Activated CD4-positive, alpha-beta T cell treated with anti-CD3 and anti-CD28 coated beads, Interleukin-2, amount 50 U/mL, for 16 hours (primary cell): ENCODE measurements at regions not wholly inside any gene's neighbourhood (a gene's known extent, or its start where the extent isn't known, plus 50 kb on each side); places are given as distances from the start of the nearest gene placed in this dataset.
A peak's percentile ranks its signal among the peaks of the same experiment; 100 is the strongest.

Experiments used
- DNase-seq: peaks from one replicate; pipeline ENCODE4 v3.0.0-alpha.2; 2020

DNA sequence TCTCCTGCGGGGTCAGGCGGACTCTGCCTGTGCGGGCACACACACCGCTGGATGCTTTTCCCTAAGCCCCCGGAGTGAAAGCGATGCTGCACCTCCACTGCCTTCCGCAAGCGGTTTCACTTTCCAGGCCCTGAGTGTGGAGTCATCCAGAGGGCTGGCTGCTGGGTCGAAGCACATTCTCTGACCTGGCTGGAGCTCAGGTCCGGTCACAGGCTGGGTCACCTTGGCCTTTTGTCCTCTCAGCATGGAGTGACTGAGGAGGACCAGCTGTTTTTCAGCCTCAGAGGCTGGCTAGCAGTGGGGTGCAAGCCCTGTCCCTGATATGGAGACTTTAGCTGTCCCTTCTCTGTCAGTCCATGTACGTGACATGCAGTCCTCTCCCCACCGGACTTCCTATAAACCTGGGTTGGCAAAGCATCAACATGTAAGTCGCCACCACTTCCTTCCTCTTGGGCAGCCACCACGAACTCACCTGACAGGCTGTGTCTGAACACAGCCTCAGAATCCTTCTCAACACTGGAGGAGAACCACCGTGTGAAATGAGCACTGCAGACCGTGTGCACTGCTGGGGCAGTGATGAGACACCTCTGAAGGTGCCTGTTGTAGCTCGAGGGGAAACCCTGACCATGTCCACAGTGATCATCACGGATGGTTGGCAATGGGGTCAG, 51.3 kb downstream of the GADD45G start:
- peak; percentile 49 for DNase-seq

DNA sequence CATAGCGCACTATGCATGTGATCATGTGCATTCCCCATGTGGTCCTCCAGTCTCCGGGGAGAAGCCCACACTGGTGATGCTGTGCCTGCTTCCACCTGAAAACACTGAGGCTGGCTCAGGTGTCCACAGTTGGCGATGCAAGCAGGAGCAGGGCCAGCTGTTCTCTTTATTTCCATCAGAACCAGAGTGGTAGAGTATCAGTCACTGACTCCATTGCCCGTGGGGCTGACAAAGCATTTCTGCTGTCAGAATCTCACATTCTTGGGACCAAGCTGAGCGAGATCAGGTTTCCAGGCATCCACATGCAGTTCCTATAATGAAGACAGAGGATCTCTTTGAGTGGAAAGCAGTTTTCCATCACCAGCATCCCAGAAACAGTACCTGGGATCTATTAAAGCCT, 52.5 kb downstream of the GADD45G start:
- no peak for DNase-seq

DNA sequence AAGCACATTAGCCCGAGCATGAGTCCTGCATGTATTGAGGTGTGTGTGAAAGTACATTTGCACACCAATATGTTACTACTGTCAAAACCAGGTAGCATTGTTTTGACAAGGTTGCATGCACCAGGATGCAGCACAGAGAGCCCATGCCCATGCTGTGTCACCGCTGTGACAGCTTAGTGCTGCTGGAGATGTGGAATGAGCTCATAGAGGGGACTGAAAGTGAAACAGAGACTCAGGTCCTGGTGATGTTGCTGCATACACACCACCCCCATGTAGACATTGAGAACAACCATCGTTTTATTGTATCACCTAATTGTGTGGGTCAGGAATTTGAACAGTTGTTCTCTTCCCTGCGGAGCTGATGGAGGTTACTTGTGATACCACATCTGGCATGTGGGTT, 53.0 kb downstream of the GADD45G start:
- DNase-seq, result peak; percentile 55

DNA sequence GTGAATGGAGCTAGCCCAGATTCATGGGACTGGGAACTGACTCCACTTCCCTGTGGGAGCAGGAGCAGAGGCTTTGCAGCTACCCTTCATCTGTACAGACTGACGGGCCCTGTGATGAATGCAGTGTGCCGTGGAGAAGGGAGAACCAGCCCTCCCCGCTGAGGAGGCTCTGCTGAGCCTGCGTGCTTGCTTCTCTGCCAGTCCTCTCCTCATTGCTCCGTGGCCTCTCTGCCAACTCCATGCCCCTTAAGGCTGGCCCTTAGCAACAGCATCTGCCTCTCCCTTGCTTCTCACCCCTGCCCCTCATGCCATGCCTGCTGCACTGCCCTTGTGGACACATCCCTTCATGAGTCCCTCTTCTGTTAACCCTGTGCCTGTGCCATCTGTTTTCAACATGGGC, 53.6 kb downstream of the GADD45G start:
- DNase-seq, result no peak

DNA sequence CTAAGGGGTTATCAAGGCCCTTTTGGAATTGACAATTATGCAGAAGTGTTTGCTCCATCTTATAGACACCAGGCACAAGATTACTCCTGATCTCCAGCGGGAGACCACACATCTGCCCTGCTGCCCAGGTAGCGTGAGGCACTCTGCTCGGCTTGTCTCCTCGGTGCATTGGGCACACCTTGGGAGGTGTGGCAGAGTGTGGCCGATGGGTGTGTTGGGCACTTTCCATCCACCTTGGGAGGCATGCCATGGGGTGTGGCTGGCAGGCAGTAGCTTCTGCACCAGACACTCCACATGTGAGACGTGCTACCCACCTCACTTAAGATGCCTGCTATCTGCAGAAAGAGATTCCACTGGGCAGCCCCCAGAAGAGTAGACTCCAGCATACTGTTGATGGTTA, 54.1 kb downstream of the GADD45G start:
- no peak for DNase-seq

DNA sequence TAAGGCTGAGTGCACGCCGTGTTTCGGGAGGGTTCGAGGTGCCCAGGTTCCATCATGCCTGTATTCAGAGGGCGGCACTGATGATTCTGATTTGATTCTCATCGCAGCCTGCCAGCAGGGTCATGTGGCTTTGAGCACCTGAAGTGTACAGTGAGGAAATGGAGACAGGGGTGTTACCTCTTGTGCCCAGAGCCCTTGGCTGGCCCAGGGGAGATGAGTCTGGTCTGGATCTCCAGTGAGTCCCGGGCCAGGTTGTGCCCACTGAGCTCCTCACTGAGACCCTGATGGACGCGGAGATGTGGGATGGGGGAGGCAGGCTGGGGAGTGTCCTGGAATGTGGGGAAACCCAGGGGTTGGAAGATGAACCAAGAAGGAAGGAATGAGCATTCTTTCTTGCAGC, 54.7 kb downstream of the GADD45G start:
- DNase-seq, result no peak

DNA sequence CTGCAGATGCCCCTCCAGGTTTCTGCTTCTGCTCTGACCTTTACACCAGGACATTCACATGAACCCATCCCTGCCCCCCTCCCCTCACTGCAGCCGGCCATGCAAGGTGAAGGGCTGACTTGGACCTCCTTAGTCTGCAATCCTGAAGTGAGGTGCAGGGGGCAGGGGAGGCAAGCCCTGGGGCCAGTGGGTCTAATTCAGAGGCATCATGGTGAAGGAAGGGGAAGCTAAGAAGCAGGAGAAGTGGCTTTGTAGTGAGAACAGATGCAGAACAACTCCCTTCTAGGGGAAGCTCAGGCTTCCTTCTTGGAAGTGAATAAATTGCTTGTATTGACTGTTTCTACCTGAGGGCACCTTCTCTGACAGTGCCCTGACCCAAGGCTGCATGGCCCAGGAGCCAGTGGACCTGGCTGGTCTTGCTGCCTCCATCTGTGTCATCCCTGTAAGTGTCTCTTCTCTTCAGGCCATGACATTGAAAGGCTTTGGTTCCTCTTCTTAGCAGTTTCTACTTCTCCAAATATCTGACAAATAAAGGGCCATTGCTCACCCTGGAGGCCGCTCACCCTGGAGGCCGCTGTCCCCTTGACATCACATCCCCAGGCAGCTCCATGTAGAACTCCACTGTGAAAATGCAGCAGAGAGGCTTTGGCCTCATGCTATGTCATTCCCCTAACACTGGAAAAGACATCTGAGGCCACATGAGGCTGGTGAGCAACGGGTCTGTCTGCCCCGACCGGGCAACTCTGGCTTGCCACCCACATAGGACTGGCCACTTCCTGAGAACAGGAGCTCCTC, 55.3 kb downstream of the GADD45G start:
- DNase-seq, result no peak

DNA sequence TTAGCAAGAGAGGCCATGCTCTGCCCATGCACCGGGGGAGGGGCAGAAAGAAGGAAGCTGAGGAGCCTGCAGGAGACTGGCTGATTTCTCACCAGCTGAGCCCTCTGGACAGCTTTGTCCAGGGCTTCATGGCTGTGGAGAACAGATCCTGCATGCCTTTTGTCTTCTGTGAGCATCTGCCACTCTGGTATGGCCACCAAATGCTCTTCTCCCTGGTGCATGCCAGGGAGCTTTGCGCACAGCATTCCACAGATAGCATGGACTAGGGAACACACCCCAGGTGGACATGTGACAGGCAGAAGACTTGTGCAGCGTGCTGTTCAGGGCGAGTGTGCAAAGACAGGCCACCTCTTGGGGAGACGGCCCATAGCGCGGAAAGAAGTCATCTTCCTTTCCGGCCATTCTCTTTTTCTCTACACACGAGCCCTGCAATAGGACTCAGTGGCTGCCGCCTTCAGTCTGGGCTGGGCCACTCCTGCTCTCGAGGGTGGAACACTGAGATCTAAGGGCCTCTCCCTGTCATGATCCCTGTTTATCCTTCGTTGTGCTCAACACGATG, 56.7 kb downstream of the GADD45G start:
- DNase-seq, result no peak

DNA sequence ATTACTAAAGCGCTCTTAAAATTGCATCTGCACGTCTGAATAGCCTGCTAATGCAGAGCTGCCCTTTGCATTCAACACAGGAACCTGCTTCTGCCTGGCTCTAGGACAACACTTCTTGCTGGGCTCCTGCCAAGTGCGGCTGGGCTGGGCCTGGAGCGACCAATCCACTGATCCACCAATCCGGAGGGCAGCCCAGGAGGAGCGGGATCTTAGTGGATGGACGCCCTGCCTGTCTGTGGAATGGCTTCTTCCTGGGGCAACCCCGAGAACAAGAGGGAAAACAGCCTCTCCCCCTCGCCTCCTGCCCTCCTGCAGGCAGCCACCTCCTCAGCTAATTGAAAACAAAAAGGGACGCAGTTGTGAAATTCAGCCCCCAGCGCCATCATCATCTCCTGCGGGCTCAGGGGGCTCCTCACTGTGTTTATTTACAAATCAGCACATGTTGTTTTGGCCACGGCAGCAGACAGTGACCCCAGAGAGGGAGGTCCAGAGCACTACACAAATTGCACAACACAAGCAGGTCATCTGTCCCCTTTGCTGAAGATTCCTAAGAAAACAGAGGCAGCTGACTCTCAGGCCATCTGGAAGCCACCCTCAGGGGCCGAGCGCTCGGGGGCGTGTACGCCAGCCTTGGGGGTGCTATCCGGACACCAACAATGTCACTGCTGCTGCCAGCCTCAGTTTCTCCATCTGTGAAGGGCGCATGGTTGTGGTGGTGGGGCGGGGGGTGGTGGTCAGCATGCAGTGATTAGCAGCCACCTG, 57.3 kb downstream of the GADD45G start:
- no peak for DNase-seq

DNA sequence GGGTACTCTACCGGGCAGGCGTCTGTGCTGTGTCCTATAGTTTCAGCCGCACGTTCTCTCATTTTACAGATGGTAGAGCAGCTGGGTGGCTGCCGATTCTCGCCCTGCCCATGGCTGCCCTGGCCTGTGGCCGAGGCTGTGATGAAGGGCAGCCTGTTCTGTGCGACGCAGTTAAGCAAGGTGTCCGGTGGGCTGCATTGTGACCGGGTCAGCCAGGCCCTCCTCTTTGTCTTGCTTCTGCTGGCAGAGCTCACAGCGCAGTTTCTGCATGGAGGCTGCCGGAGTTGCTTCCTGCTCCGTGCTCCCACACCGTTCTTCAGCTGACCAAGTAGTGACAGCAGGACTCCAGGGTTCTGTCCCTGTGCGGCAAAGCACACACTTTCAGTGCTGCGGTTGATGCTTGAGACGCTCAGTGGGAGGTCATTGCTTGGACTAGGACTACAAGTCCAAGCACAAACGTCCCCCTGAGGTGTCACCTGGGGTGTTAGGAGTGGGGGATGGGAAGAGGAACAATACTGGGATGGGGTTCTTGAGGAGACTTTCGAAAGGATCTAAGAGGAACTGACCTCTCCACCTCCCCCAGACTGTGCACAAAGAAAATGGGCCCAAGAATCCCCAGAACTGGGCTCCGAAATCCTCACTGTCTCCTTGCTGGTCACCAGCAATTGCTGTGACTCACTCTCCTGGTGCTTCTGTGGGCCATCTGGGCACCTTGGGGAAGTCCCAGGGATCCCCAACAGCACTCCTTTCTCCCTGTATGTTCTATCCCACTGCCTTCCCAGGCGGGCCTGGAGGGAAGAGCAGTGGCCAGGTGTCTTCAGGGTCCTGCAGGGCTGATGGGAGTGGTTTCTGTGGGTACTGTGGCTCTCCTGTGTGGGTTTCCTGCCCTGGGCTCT, 58.2 kb downstream of the GADD45G start:
- DNase-seq, result no peak

DNA sequence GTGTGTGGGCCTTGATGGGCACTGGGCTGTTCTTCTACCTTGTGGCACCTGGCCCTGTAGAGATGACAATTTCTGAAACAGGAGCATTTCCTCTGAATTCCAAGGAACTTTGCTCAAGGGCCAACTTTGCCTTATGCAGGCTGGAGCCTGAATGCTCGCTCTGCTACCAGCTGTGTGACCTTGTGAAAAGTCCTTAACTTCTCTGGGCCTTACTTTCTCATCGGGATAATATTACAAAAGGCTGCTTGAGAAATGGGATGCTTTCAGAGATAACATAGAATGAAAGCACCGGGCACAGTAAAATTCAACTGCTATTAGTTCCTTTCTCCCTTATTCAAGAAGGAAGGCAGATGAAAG, 58.8 kb downstream of the GADD45G start:
- DNase-seq, result no peak

DNA sequence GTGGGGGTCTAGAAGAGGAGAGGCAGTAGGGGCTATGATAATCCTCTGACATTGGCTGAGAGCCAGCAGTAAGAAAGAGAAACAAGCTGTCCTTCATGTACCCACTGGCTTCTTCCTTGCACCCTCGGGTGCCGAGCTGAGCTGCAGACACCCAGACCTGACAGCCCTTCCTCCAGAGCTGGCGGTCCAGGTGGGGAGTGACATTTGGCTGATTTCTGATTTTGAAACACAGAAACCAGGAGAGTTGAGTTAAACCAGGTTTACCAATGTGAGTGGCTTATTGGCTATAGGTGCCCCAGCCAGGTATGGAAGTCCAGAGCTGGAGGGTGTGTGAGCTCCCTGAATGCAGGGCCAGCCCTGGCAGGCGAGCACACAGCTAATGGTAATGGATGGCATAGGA, 59.2 kb downstream of the GADD45G start:
- no peak for DNase-seq

DNA sequence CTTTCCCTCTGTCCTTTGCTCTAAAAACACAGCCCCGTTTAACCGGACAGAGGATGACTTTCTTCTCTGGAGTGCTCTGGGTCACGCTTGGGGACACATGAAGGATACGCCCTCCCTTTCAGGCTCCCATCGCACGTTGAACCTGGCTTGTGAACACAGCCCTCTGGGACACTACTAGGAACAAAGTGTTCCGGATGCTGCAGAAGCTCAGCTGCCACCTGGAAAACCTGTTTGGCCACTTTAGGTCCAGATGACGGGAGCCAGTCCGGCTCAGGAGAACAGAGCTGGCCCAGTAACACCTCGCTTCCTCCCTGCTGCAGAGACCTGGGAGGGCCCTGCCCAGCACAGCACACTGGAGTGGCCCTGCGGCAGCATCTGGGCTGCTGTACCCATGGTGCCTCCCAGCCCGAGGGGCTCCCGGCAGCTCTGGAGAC, 60.1 kb downstream of the GADD45G start:
- no peak for DNase-seq

DNA sequence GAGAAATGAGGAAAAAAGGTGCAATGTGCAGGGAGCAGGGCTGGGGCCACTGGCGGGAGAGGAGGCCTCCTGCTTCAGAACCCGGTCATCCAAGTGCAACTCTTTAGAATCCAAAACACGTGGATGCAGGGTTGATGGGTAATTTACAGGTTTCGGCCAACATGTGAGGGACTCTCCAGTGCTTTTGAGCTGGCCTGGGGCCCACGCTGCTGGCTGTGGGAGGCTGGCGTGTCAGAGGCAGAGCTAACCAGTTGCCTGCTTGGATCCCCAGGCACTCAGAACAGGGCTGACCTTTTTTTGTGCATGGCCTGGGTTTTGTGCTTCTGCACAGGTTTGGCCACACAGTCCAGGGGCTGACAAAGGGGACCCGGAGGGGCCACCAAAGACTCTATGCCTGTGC, 61.6 kb downstream of the GADD45G start:
- DNase-seq, result no peak

DNA sequence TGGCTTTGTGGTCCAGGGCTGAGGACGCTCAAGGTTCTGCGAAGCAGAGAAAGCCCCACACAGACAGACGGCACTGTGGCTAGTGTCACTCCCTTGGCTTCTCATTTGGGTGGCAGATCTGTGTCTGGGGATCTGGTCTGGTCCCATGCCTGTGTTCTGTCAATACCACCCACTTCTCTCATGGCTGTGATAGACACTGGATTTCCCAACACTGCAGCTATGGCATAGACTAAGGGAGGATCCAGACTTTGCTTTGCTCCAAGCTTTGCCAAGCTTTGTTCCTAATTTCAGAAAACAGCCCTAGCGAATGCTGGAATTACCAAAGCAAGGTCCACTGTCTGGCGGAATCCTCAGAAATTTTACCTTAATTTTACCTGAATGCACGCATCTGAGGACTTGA, 62.1 kb downstream of the GADD45G start:
- DNase-seq, result no peak

DNA sequence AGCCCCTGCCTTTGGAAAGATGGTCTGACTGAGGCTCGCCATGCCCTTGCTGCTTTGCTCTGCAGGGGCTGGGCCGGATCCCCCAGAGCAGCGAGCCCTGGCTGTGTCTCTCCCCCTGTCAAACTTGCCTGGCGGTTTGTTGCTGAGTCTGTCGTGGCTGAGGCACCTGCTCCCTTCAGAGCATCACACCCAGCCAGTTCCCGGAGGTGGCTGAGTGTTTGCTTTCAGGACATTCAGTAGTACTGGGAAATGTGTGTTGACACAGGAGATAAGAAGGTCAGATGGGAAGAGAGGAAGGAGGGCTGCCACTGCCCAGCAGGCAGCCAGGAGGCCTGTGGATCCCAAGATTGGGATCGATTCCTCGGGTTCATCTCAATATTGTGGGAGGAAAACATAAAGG, 62.9 kb downstream of the GADD45G start:
- DNase-seq, result no peak

DNA sequence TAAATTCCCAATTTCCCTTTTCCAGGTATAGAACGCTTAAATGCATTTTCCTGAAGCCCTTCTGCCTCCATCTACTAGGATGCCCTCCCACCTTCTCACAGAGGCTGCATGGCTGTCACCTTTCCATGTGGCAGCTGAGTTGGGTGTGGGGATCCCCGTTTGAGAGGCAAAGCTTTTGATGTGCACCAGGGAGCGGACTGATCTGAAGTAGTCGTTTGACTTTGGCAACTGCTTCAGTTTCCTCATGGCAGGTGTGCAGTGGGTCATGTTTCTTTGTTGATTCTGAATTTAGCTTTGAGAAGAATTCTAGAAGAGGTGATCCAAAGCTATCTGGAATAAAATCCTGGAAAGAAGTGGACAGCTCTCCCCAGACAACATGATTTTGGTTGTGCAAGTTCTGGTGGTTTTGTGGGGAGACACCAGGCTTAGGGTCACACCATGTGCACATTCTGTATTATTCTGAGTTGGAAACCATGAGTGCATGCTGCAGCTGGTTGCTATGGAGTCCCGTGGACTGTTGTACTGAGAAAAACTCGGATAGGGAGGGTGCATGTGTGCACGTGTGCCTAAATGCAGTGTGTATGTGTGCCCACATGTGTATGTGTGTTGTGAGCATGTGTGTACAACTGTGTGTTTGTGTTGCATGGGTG, 63.5 kb downstream of the GADD45G start:
- DNase-seq, result no peak

DNA sequence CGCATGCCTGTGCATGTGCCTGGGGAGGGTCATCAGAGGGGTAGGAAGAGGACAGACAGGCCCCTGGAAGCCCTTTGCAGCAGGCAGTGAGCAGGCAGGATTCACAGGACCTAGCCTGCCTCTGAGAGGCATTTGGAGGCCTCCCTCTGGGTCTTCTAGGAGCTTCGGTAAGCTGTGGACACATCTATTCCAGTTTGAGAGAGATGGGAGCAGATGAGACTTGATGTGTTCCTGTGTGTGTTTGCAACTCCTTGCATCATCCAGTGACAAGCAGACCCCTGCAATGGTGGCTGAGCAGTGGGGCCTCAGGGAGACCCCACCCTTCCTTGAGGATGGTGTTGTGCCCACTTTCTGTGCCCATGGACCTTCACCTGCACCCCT, 64.0 kb downstream of the GADD45G start:
- DNase-seq, result no peak

DNA sequence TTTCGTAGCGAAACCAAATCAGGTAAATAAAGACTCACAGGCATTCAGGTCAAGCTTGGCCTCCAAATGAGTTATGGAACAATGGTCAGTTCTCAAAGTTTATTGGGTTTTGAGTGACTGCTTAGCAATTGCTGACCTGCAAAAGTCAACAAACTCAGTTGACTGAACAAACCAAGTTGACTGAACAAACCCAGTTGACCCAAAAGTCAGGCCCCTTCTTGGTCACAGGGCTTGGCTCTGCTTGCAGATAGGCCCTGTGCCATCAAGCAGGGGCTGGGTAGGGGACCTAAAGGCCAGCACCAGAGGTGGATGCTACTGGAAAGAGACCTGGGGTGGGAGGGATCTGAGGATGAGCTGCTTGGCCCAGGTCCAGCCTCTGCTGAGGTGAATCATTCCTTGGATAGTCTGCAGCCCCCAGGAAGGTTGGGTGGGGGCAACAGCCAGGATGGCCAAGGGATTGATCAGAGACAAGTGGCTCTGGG, 64.6 kb downstream of the GADD45G start:
- DNase-seq, result no peak

DNA sequence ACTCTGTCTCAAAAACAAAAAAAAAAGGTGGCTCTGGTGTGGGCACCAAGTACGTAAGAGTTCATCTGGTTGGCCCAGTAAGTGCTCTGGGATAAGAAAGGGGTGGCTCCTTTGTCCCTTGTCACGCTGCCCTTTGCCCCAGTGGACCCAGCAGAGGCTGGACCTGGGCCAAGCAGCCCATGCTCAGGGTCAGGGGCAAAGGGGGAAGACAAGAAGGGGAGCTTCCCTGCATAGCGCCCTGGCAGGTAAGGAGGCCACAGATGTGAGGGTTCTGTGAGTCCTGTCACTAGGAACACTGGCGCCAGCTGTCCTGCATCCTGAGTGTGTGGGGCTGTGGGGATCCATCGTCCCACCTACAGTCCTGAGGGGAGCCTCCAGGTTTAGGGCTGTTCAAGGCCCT, 65.3 kb downstream of the GADD45G start:
- no peak for DNase-seq

DNA sequence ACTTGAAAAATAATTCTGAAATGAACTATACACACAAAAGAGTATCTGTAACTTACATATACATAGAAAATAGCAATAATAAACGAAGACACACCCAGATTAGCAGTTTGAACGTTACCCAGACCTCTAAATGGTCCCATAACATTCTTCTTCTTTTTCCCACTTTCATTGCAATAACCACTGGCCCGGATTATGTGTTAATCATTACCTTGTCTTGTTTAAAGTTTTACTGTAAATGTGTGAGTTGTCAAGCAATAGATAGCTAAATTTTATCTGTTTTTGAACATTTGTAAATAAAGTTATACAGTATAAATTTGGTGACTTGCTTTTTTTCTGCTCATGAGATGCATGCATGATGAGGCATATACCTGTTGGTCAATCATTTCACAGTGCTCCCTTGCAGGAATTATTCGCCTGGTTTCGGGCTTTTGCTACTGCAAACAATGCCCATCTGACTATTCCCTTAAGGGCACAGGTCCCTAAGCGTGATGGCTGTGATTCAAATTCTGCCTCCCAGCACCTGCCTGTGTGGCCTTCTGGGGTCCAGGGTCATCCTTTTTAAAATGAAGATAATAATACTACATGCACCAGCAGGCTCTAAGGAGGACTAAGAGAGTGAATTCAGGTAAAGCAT, 66.1 kb downstream of the GADD45G start:
- DNase-seq, result no peak

DNA sequence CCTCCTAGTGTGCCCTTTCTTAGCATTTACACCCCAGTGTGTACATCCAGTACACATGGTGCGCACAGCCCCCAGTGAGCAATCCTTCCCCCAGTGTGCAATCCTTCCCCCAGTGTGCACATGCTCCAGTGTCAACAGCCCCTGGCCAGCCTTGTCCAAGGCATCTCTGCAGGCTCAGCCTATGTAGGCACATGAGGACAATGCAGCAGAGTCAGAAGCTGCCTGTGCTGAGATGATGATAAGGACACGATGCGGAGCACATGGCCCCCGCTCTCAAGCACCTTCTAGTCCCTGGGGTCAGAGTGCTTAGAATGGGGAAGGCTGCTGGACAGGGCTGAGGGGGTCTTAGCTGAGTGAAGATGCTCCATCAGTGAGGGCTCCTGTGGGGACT, 69.8 kb downstream of the GADD45G start:
- DNase-seq, result no peak
